ENCODE measurements at regions not wholly inside any gene's neighbourhood (a gene's known extent, or its start where the extent isn't known, plus 50 kb on each side); places are given as distances from the start of the nearest gene placed in this dataset.
A peak's percentile ranks its signal among the peaks of the same experiment; 100 is the strongest.

DNA sequence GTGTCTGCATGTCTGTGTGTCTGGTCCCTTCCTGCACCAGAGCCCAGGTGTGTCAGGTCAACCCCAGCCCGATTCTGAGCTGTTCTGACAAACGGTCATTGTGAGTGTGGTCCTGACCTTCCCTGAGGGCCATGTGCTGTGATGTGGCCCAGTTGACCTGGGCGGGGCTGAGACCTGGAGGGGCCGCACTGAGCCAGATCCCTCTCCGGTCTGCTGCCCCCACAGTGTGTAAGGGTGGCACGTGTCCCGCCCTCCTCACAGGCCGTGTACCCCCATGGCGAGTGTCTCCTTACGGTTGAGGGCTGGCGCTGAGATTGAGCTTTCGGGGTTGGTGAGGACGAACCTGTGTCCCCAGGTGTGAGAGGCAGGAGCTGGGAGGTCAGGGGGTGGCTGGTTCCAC lies 136.5 kb downstream of the MRPL36 start:
- H3K4me3 ChIP-seq: no peak overlapping the region
- peaks cover 6 to 15% (median 11%) of the 10 kb centered on the region in 4 donors for H3K4me1 ChIP-seq
- no peak for ATAC-seq (ENCODE audit: low FRiP score in 2 of 2)
- H3K27ac ChIP-seq: no peak overlapping the region
- no peaks in the 10 kb centered on the region for H3K36me3 ChIP-seq
- TF ChIP-seq EP300 (IDR thresholded peaks at IDR 0.05): no peak
- peaks cover 0 to 23% (median 8%) of the 10 kb centered on the region in 4 donors for H3K27me3 ChIP-seq
- DNase-seq: no peak
- no peaks in the 10 kb centered on the region for H3K9me3 ChIP-seq
- WGBS, 2 donors: 83 to 93% methylated on average over 5 to 13 of the region's 13 CpGs

DNA sequence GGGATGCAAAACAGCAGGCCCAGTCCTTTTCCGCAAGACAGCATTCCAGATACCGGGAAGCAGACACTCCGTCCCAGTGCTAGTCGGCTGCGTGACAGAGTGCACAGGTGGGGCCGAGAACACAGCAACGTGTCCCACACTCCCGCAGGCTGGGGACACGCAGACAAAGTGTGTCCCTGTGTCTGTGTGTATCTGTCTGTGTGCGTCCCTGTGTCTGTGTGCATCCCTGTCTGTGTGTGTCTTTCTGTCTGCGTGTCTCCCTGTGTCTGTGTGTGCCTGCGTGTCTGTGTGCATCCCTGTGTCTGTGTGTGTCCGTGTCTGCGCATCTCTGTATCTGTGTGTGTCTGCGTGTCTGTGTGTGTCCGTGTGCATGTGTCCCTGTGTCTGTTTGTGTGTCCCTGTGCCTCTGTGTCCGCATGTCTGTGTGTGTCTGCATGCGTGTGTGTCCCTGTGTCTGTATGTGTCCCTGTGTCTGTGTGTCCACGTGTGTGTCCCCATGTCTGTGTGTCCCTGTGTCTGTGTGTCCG lies 137.0 kb downstream of the MRPL36 start:
- DNase-seq (no peak), ATAC-seq (ENCODE audit: low FRiP score in 2 of 2) (no peak)
- WGBS, 2 donors: 84 to 87% methylated on average over 18 to 20 of the region's 20 CpGs
- no peaks in the 10 kb centered on the region for H3K9me3 ChIP-seq
- H3K27ac ChIP-seq: no peak overlapping the region
- no peaks in the 10 kb centered on the region for H3K36me3 ChIP-seq
- H3K4me3 ChIP-seq: no peak overlapping the region
- H3K27me3 ChIP-seq: peaks cover 0 to 17% (median 5%) of the 10 kb centered on the region in 4 donors
- TF ChIP-seq, protein P1, sequence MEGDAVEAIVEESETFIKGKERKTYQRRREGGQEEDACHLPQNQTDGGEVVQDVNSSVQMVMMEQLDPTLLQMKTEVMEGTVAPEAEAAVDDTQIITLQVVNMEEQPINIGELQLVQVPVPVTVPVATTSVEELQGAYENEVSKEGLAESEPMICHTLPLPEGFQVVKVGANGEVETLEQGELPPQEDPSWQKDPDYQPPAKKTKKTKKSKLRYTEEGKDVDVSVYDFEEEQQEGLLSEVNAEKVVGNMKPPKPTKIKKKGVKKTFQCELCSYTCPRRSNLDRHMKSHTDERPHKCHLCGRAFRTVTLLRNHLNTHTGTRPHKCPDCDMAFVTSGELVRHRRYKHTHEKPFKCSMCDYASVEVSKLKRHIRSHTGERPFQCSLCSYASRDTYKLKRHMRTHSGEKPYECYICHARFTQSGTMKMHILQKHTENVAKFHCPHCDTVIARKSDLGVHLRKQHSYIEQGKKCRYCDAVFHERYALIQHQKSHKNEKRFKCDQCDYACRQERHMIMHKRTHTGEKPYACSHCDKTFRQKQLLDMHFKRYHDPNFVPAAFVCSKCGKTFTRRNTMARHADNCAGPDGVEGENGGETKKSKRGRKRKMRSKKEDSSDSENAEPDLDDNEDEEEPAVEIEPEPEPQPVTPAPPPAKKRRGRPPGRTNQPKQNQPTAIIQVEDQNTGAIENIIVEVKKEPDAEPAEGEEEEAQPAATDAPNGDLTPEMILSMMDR (IDR thresholded peaks at IDR 0.05): no peak
- TF ChIP-seq POLR2A (IDR thresholded peaks at IDR 0.05) (no peak), POLR2AphosphoS5 (IDR thresholded peaks at IDR 0.05) (no peak), EP300 (IDR thresholded peaks at IDR 0.05) (no peak)
- peaks cover 5 to 10% (median 9%) of the 10 kb centered on the region in 4 donors for H3K4me1 ChIP-seq

DNA sequence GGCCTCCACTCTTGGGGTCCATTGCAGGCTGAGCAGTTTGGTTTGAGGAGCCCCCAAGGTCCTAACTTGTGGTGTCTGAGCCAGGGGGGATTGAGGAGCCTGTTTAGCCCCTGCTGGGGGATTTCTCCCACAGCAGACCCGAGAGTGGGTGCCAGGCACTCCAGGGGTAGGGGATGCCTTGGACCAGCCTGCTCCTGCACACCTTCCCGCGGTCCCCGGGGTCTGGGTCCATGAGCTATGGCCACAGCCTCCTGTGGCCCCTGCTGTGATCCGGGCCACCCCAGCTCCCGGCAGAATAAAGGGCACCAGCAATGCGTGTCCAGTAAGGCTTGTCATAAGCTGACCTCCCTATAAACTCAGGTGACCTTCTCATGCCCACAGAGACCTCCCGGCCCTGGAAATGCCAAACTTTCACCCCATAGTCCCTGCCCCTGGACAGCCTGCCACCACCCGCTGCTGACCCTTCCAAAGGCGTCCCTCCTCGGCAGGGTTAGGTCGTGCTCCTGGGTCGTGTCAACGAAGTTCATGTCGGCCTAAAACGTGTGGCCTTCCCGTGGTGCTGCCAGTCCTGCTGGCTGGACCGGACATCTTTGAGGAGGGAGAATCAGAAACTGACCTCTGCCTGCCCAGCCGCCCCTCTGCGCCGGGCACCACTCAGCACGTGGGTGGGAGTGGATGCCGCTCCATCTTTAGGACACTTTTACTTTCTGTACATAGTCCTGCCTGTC lies 137.6 kb downstream of the MRPL36 start:
- DNase-seq (no peak), ATAC-seq (ENCODE audit: low FRiP score in 2 of 2) (peak in 1 of 2 donors; percentile 8)
- WGBS, 2 donors: 73 to 86% methylated on average over 11 to 20 of the region's 23 CpGs
- H3K27ac ChIP-seq: no peak overlapping the region
- H3K9me3 ChIP-seq: no peaks in the 10 kb centered on the region
- TF ChIP-seq POLR2A (IDR thresholded peaks at IDR 0.05) (no peak), EP300 (IDR thresholded peaks at IDR 0.05) (no peak), POLR2AphosphoS5 (IDR thresholded peaks at IDR 0.05) (no peak)
- TF ChIP-seq, protein P1 (IDR thresholded peaks at IDR 0.05): no peak
- H3K4me1 ChIP-seq: peaks cover 3 to 5% (median 4%) of the 10 kb centered on the region in 4 donors
- H3K36me3 ChIP-seq: no peaks in the 10 kb centered on the region
- no peak overlapping the region for H3K4me3 ChIP-seq
- peaks cover 0 to 14% (median 4%) of the 10 kb centered on the region in 4 donors for H3K27me3 ChIP-seq

DNA sequence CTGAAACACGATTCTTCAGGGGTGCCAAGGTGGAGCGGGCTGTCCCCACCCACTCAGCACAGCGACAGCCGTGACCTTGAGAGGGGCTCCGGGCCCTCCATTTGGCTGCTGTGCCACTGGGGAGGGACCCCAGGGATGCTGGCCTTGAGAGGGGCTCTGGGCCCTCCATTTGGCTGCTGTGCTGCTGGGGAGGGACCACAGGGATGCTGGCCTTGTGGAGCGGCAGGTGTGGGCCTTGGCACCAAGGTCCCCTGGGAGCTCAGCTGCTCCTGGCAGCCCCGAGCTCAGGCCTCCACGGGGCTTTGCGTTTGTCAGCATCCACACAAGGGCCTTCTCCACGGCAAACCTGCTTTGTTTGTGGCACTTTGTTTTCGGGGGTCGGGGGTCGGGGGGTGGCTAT lies 137.6 kb upstream of the LPCAT1 start:
- TF ChIP-seq, protein P1 (IDR thresholded peaks at IDR 0.05): no peak
- TF ChIP-seq POLR2AphosphoS5 (IDR thresholded peaks at IDR 0.05): no peak
- no peak for TF ChIP-seq POLR2A (IDR thresholded peaks at IDR 0.05)
- no peak for TF ChIP-seq EP300 (IDR thresholded peaks at IDR 0.05)
- Histone ChIP-seq H3K36me3 (no peaks in the 10 kb centered on the region), H3K9me3 (no peaks in the 10 kb centered on the region), H3K27me3 (peaks cover 0 to 7% (median 2%) of the 10 kb centered on the region in 4 donors), H3K4me3 (no peak overlapping the region), H3K4me1 (no peaks in the 10 kb centered on the region), H3K27ac (no peak overlapping the region)
- no peak for ATAC-seq (ENCODE audit: low FRiP score in 2 of 2)
- 72 to 87% methylated on average over 8 to 13 of the region's 13 CpGs for WGBS, 2 donors
- DNase-seq: no peak

DNA sequence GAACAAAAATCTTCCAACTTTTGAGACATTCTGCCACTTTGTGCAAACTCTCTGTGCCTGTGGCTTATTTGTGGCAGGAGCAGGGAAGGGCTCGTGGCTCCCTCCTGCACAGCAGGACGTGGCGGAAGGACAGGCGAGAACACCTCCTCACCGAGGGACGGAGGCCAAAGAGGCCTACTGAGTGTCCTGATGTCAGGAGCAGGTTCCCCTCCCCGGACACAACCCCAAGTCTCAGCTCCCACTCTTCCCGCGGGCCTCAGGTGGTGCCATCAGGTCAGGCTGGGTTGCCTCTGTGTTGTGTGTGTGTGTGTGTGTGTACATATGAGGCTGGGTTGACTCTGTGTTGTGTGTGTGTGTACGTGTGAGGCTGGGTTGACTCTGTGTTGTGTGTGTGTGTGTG lies 136.8 kb upstream of the LPCAT1 start:
- WGBS, 2 donors: 68 to 71% methylated on average over 9 to 10 of the region's 10 CpGs
- Histone ChIP-seq H3K4me3 (no peak overlapping the region), H3K9me3 (no peaks in the 10 kb centered on the region), H3K27ac (no peak overlapping the region), H3K36me3 (no peaks in the 10 kb centered on the region), H3K4me1 (no peaks in the 10 kb centered on the region), H3K27me3 (peaks cover 0 to 5% (median 0%) of the 10 kb centered on the region in 4 donors)
- DNase-seq (no peak), ATAC-seq (ENCODE audit: low FRiP score in 2 of 2) (no peak)
- TF ChIP-seq POLR2AphosphoS5 (IDR thresholded peaks at IDR 0.05) (no peak), POLR2A (IDR thresholded peaks at IDR 0.05) (no peak), EP300 (IDR thresholded peaks at IDR 0.05) (no peak)
- TF ChIP-seq, protein P1 (IDR thresholded peaks at IDR 0.05): no peak
